VCaP (cell line): ENCODE measurements at regions not wholly inside any gene's neighbourhood (a gene's known extent, or its start where the extent isn't known, plus 50 kb on each side); places are given as distances from the start of the nearest gene placed in this dataset.

Experiments used
- H3K27ac ChIP-seq: fragments of 450-650 bp; 2 replicates; pipeline ENCODE4 v1.5.1; 2017
- TF ChIP-seq, protein P1 (sequence below): fragments of 450-650 bp; conservative IDR thresholded peaks from 2 replicates; pipeline ENCODE4 v1.5.1; 2017; ENCODE audit warnings: mild to moderate bottlenecking, moderate library complexity

DNA sequence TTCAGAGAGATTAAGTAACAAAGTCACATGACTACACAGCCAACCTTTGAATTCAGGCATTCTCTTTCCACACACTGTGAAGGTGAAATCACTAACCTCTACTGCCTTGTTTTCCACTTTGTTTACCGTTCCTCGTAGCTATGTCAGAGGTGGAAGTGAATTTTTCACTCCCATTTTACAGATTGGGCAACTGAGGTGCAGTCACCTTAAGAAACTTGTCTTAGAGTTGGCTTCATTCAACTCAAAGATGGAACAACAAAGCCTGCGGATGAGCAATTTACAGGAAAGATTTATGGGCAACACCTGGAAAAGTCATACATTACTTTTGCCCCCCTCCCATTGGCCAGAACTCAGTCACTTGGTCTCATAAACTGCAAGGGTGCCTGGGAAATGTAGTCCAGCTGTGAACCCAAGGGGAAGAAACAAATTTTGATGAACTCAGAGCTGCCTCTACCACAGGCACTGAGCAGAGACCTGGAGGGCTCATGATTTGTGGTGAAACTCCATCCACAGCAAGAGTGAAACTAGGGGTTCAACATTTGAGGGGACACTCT is 784.6 kb upstream of the EEF2KMT start:
- no peak overlapping the region for H3K27ac ChIP-seq
- TF ChIP-seq, protein P1, sequence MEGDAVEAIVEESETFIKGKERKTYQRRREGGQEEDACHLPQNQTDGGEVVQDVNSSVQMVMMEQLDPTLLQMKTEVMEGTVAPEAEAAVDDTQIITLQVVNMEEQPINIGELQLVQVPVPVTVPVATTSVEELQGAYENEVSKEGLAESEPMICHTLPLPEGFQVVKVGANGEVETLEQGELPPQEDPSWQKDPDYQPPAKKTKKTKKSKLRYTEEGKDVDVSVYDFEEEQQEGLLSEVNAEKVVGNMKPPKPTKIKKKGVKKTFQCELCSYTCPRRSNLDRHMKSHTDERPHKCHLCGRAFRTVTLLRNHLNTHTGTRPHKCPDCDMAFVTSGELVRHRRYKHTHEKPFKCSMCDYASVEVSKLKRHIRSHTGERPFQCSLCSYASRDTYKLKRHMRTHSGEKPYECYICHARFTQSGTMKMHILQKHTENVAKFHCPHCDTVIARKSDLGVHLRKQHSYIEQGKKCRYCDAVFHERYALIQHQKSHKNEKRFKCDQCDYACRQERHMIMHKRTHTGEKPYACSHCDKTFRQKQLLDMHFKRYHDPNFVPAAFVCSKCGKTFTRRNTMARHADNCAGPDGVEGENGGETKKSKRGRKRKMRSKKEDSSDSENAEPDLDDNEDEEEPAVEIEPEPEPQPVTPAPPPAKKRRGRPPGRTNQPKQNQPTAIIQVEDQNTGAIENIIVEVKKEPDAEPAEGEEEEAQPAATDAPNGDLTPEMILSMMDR: no peak

DNA sequence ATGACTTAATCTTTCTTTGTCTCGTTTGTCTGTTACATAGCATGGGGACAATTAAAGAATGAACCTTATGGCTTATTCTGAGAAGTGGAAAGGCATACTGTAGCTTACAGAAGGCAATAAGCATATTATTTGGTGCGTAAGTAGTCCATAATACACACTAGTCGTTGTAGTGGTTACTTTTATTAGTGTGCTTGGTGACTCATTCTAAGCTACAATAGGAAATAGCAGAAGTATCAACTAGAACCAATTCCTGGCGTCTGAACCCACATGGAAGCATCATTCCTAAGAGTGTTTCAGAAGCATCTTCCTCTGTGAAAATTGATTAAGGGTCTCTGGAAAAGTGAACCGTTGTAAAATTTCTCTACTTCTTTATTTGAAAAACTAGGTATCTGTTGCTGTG is 777.8 kb upstream of the EEF2KMT start:
- no peak overlapping the region for H3K27ac ChIP-seq
- TF ChIP-seq, protein P1: no peak

DNA sequence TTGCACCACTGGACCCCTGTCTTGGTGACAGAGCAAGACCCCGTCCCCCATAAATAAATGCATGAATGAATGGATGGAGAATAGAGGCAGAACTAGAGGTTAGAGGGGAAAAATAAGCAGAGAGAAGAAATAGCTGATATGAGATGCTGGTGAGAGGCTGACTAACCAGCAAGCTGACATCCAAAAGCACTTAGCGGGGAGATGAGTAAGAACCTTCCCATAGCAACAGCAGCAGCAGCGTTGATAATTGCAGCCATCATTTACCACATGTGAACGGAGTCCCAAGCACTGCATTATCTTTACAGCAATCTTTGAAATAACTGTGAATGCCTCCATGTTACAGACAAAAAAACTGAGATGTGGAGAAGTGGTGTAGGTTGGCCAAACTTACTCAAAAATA is 777.3 kb upstream of the EEF2KMT start:
- no peak overlapping the region for H3K27ac ChIP-seq
- TF ChIP-seq, protein P1: no peak

DNA sequence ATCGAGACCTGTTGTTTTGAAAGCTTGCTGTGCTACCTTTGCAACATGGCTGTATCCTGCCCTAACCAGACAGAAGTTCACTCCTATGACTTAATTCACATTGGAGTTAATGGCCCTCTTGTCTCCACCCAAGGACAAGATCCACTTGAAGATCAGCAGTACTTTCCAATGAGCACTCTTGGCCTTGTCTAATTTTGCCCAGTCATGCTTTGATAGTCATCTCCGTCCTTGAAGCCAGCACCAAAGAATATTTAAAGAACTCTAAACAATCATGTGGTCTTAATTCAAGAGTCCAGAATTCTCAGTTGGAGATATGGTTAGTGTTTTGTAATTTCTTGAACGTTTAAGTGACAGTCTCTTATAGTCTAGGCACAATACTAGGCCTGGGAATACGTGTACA is 775.6 kb upstream of the EEF2KMT start:
- H3K27ac ChIP-seq: no peak overlapping the region
- TF ChIP-seq, protein P1: no peak

DNA sequence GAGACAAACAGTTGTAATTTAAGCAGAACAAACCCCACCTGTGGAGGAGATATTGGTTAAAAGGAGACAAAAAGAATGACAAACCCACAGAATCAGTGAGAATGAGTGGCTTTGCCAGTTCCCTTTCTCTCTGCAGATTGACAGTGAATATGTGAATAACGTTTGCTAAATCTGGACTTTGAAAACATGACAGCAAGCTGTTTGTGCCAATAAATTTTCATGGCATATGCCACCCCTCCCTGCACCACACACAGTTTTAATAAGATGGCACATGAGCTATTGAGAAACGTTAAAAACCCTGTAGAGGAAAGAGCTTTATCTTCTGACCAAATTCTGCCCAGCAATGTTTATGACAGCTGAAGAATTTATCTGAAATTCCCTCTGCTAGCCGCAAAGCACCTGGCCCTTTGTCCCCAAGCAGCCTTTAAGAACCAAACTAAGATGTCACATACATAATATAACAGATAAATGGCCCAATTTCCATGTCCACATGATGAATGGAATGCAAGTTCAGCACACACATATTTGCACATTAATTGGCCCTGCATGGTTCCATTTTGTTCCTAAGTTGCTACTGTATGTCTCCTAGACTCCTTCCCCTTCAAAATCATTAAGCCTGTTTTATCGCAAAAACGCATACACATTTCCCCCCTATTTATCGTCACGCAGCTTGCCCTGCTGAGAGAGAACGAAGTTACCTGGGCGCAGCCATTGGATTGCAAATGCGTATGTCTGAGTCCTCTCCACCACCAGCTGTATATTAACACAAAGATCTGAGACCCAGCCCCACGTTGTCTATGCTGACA is 773.5 kb upstream of the EEF2KMT start:
- TF ChIP-seq, protein P1: no peak
- H3K27ac ChIP-seq: no peak overlapping the region

DNA sequence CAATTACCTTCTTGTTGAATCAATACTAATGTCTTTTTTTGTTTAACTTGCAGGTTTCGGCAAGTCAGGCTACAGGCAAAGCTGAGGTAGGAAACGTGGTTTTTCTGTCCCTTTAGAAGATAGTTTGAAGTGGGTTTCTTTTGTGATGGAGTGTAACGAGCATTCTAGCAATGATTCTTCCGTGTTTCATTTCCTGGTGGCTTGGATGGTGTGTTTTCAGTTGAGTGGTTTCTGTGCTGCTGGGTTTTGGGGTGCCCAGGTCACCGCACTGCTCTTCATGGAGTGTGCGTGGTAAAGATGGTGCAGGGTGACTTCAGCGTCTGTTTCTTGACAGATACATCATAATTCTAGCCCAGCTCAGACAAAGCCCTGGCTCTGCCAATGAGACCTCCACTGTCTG is 769.7 kb upstream of the EEF2KMT start:
- TF ChIP-seq, protein P1: no peak
- H3K27ac ChIP-seq: no peak overlapping the region

DNA sequence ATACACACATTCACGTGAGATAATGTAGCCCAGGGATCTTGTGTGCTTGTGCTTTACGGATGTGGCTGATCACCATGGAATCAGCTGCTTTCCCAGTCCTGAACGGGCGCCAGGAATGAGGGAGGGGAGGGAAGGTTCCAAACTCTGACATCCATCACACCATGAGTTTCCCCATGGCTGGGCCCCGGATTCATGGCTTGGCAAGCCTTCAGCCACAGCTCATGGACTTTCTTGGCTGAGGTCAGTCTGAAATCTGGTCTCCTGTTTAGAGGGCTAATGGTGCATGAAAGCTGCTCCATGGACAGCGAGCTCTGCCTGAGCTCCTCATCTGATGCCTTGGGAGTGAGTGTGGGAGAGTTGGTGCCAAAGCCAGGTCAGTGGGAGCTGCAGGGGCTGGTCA is 767.6 kb upstream of the EEF2KMT start:
- TF ChIP-seq, protein P1: no peak

More for the DNA sequence above, 767.6 kb upstream of the EEF2KMT start:
- no peak overlapping the region for H3K27ac ChIP-seq
